ENCODE measurements at regions not wholly inside any gene's neighbourhood (a gene's known extent, or its start where the extent isn't known, plus 50 kb on each side); places are given as distances from the start of the nearest gene placed in this dataset.
"Not testable (repeated sequence)": the region's sequence is repeated elsewhere in the genome, so short reads cannot be mapped to it uniquely, and the experiment has no call there.

- CTCF ChIA-PET (ENCODE audit: low intra/inter-chr PET ratio): no interaction called here
- Histone ChIP-seq H3K27ac (ENCODE audit: extremely low read depth, low read depth, low read length) (no peak overlapping the region), H3K79me2 (ENCODE audit: control insufficient read depth, insufficient read depth, low read length) (no peaks in the 10 kb centered on the region), H3K4me2 (ENCODE audit: insufficient read depth, low read length) (no peak overlapping the region), H3K9me3 (replicated peaks; ENCODE audit: control insufficient read depth, insufficient read depth, low read depth, low read length) (no peaks in the 10 kb centered on the region), H2AFZ (ENCODE audit: low read depth, low read length) (no peak overlapping the region), H3K9ac (ENCODE audit: insufficient read depth in 1 of 2, low read depth in 2 of 2, low read length in 2 of 2) (no peak overlapping the region), H4K20me1 (replicated peaks; ENCODE audit: control insufficient read depth, insufficient read depth, low read length) (no peaks in the 10 kb centered on the region), H3K4me1 (replicated peaks in 1 of 2; ENCODE audit: control insufficient read depth in 2 of 2, insufficient read depth in 2 of 2, low read length in 2 of 2) (no peaks in the 10 kb centered on the region), H3K27me3 (ENCODE audit: control insufficient read depth in 2 of 2, insufficient read depth in 2 of 2, low read length in 2 of 2) (no peaks in the 10 kb centered on the region), H3K4me3 (no peak overlapping the region), H3K36me3 (ENCODE audit: control insufficient read depth, insufficient read depth, low read length) (no peaks in the 10 kb centered on the region), H3K9me1 (ENCODE audit: control insufficient read depth, insufficient read depth, low read length) (no peaks in the 10 kb centered on the region)
- DNase-seq (ENCODE audit: extremely low read depth in 1 of 4, low spot score in 3 of 4): no peak
- no peak for ATAC-seq
- intact Hi-C loops (cut with micrococcal nuclease) (no loop called here), in situ Hi-C loops (cut with MboI) (no loop called here)
- FAIRE-seq: no peak
- no TSS peak for BruUV-seq (replicated peaks)
- 0% methylated on average over 3 of the region's 3 CpGs for WGBS (ENCODE audit: insufficient coverage, low coverage, missing lambda C conversion rate)
- TF ChIP-seq, protein P1, sequence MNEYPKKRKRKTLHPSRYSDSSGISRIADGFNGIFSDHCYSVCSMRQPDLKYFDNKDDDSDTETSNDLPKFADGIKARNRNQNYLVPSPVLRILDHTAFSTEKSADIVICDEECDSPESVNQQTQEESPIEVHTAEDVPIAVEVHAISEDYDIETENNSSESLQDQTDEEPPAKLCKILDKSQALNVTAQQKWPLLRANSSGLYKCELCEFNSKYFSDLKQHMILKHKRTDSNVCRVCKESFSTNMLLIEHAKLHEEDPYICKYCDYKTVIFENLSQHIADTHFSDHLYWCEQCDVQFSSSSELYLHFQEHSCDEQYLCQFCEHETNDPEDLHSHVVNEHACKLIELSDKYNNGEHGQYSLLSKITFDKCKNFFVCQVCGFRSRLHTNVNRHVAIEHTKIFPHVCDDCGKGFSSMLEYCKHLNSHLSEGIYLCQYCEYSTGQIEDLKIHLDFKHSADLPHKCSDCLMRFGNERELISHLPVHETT (CRISPR knock-in tag; conservative IDR thresholded peaks at IDR 0.05 in 1 of 2, IDR thresholded peaks at IDR 0.05 in 1 of 2): no peak
- 0 out of 2 replicates have a peak, but pooled peaks have one; percentile 18 for TF ChIP-seq MAFG (tag; conservative IDR thresholded peaks at IDR 0.05)
- POLR2A ChIA-PET: no interaction called here
These were observed 164.1 kb upstream of the CCNH start for GRCh38 chr5:87576867-87577266.

- POLR2A ChIA-PET; BruUV-seq (replicated peaks): not testable (repeated sequence)
- 0% methylated on average over 3 of the region's 4 CpGs for WGBS (ENCODE audit: insufficient coverage, low coverage, missing lambda C conversion rate)
These were observed 163.6 kb upstream of the CCNH start for GRCh38 chr5:87576306-87576705.

More at GRCh38 chr5:87576306-87576705, 163.6 kb upstream of the CCNH start:
- H4K20me1 ChIP-seq (replicated peaks; ENCODE audit: control insufficient read depth, insufficient read depth, low read length); FAIRE-seq; ATAC-seq; H3K9ac ChIP-seq (ENCODE audit: insufficient read depth in 1 of 2, low read depth in 2 of 2, low read length in 2 of 2); H3K4me1 ChIP-seq (replicated peaks in 1 of 2; ENCODE audit: control insufficient read depth in 2 of 2, insufficient read depth in 2 of 2, low read length in 2 of 2); H2AFZ ChIP-seq (ENCODE audit: low read depth, low read length); H3K79me2 ChIP-seq (ENCODE audit: control insufficient read depth, insufficient read depth, low read length); H3K36me3 ChIP-seq (ENCODE audit: control insufficient read depth, insufficient read depth, low read length); DNase-seq (ENCODE audit: extremely low read depth in 1 of 4, low spot score in 3 of 4); H3K27ac ChIP-seq (ENCODE audit: extremely low read depth, low read depth, low read length); intact Hi-C loops (cut with micrococcal nuclease); in situ Hi-C loops (cut with MboI); H3K27me3 ChIP-seq (ENCODE audit: control insufficient read depth in 2 of 2, insufficient read depth in 2 of 2, low read length in 2 of 2); H3K4me2 ChIP-seq (ENCODE audit: insufficient read depth, low read length); H3K9me3 ChIP-seq (replicated peaks; ENCODE audit: control insufficient read depth, insufficient read depth, low read depth, low read length); H3K9me1 ChIP-seq (ENCODE audit: control insufficient read depth, insufficient read depth, low read length); H3K4me3 ChIP-seq; CTCF ChIA-PET (ENCODE audit: low intra/inter-chr PET ratio): not testable (repeated sequence)

Measured in K562 (cell line).